ENCODE measurements at regions not wholly inside any gene's neighbourhood (a gene's known extent, or its start where the extent isn't known, plus 50 kb on each side); places are given as distances from the start of the nearest gene placed in this dataset.

- Histone ChIP-seq H3K27me3 (replicated peaks; ENCODE audit: control insufficient read depth, insufficient read depth, low read length, poor library complexity, severe bottlenecking) (no peaks in the 10 kb centered on the region), H3K27ac (ENCODE audit: insufficient read depth, low read length, poor library complexity, severe bottlenecking) (no peak overlapping the region), H3K4me3 (ENCODE audit: insufficient read depth, low read depth, low read length, poor library complexity, severe bottlenecking) (no peak overlapping the region), H3K9me3 (ENCODE audit: control insufficient read depth, low read length) (no peaks in the 10 kb centered on the region), H3K4me1 (ENCODE audit: control insufficient read depth, insufficient read depth, low read length, poor library complexity, severe bottlenecking) (no peaks in the 10 kb centered on the region), H3K36me3 (ENCODE audit: control insufficient read depth, insufficient read depth, low read length) (no peaks in the 10 kb centered on the region)
- DNase-seq, result no peak
Observed at GRCh38 chr12:107957459-107957858, 171.6 kb upstream of the WSCD2 start.

DNA sequence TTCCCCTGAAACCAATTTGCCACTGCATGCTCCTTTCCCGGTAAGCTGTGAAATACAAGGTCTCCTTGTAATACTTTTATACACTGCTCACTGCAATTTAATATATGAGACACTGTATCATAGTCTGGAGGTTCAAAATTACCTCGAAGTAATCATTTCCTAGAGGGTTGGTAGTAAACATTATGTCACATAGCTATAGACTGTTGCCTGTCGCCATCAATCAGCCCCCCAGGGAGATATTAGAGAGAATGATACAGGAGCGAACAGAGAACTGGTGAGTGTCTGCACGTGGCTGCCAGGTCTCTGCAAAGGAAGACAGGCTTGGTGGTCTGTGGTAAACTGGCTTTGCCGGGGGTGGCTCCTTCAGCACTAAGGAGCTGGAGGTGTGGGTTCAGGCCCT is 165.5 kb upstream of the WSCD2 start:
- Histone ChIP-seq H3K27me3 (replicated peaks; ENCODE audit: control insufficient read depth, insufficient read depth, low read length, poor library complexity, severe bottlenecking) (no peaks in the 10 kb centered on the region), H3K27ac (ENCODE audit: insufficient read depth, low read length, poor library complexity, severe bottlenecking) (no peak overlapping the region), H3K9me3 (ENCODE audit: control insufficient read depth, low read length) (no peaks in the 10 kb centered on the region), H3K4me1 (ENCODE audit: control insufficient read depth, insufficient read depth, low read length, poor library complexity, severe bottlenecking) (no peaks in the 10 kb centered on the region), H3K4me3 (ENCODE audit: insufficient read depth, low read depth, low read length, poor library complexity, severe bottlenecking) (no peak overlapping the region), H3K36me3 (ENCODE audit: control insufficient read depth, insufficient read depth, low read length) (no peaks in the 10 kb centered on the region)
- no peak for DNase-seq

GRCh38 chr12:107967170-107967569 is 161.9 kb upstream of the WSCD2 start:
- DNase-seq, result no peak
- no peak overlapping the region for H3K27ac ChIP-seq (ENCODE audit: insufficient read depth, low read length, poor library complexity, severe bottlenecking)
- no peaks in the 10 kb centered on the region for H3K36me3 ChIP-seq (ENCODE audit: control insufficient read depth, insufficient read depth, low read length)
- no peaks in the 10 kb centered on the region for H3K4me1 ChIP-seq (ENCODE audit: control insufficient read depth, insufficient read depth, low read length, poor library complexity, severe bottlenecking)
- H3K27me3 ChIP-seq (replicated peaks; ENCODE audit: control insufficient read depth, insufficient read depth, low read length, poor library complexity, severe bottlenecking), result no peaks in the 10 kb centered on the region
- H3K4me3 ChIP-seq (ENCODE audit: insufficient read depth, low read depth, low read length, poor library complexity, severe bottlenecking), result no peak overlapping the region
- no peaks in the 10 kb centered on the region for H3K9me3 ChIP-seq (ENCODE audit: control insufficient read depth, low read length)

GRCh38 chr12:107973950-107974349 is 155.1 kb upstream of the WSCD2 start:
- Histone ChIP-seq H3K27ac (ENCODE audit: insufficient read depth, low read length, poor library complexity, severe bottlenecking) (no peak overlapping the region), H3K4me3 (ENCODE audit: insufficient read depth, low read depth, low read length, poor library complexity, severe bottlenecking) (no peak overlapping the region), H3K4me1 (ENCODE audit: control insufficient read depth, insufficient read depth, low read length, poor library complexity, severe bottlenecking) (no peaks in the 10 kb centered on the region), H3K36me3 (ENCODE audit: control insufficient read depth, insufficient read depth, low read length) (no peaks in the 10 kb centered on the region), H3K9me3 (ENCODE audit: control insufficient read depth, low read length) (no peaks in the 10 kb centered on the region), H3K27me3 (replicated peaks; ENCODE audit: control insufficient read depth, insufficient read depth, low read length, poor library complexity, severe bottlenecking) (no peaks in the 10 kb centered on the region)
- no peak for DNase-seq

DNA sequence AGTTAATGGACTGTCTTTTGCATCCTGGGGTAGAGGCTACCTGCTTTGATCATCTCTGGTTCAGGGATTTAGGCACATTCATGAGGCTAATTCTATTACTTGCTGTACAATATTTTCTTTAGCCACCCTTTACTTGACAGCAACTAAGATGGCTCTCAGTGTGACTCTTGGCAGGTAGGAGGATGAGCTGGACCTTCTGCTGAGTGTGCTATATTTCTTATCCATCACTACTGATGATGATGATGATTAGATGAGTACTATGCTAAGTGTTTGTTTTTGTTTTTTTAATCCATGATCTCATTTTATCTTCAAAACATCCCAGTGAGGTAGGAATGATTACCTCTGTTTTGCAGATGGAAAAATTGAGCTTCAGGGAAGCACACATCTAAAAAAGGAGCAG is 152.8 kb upstream of the WSCD2 start:
- no peak overlapping the region for H3K4me3 ChIP-seq (ENCODE audit: insufficient read depth, low read depth, low read length, poor library complexity, severe bottlenecking)
- no peaks in the 10 kb centered on the region for H3K4me1 ChIP-seq (ENCODE audit: control insufficient read depth, insufficient read depth, low read length, poor library complexity, severe bottlenecking)
- no peak overlapping the region for H3K27ac ChIP-seq (ENCODE audit: insufficient read depth, low read length, poor library complexity, severe bottlenecking)
- H3K36me3 ChIP-seq (ENCODE audit: control insufficient read depth, insufficient read depth, low read length), result no peaks in the 10 kb centered on the region
- H3K27me3 ChIP-seq (replicated peaks; ENCODE audit: control insufficient read depth, insufficient read depth, low read length, poor library complexity, severe bottlenecking), result no peaks in the 10 kb centered on the region
- no peaks in the 10 kb centered on the region for H3K9me3 ChIP-seq (ENCODE audit: control insufficient read depth, low read length)
- no peak for DNase-seq

DNA sequence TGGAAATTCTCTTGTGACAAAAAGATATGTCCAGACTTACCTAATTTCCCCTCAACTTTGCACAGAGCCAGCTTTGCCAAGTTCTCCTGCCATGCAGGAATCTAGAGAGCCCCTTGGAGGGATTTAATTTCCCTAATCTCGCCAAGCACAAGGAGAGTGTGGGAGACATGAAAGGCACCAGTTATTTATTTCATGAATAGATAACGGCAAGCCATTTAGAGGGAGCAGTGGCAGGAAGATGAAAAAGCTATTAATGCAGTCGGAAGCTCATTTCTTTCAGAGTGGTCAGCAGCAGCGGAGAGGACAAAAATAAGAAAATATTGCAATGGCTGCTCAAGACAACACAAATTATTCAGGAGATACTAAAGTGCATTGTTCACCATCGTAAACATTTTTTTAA is 150.9 kb upstream of the WSCD2 start:
- no peak overlapping the region for H3K27ac ChIP-seq (ENCODE audit: insufficient read depth, low read length, poor library complexity, severe bottlenecking)
- H3K27me3 ChIP-seq (replicated peaks; ENCODE audit: control insufficient read depth, insufficient read depth, low read length, poor library complexity, severe bottlenecking), result no peaks in the 10 kb centered on the region
- no peaks in the 10 kb centered on the region for H3K9me3 ChIP-seq (ENCODE audit: control insufficient read depth, low read length)
- H3K4me1 ChIP-seq (ENCODE audit: control insufficient read depth, insufficient read depth, low read length, poor library complexity, severe bottlenecking), result no peaks in the 10 kb centered on the region
- H3K36me3 ChIP-seq (ENCODE audit: control insufficient read depth, insufficient read depth, low read length), result no peaks in the 10 kb centered on the region
- DNase-seq, result no peak
- no peak overlapping the region for H3K4me3 ChIP-seq (ENCODE audit: insufficient read depth, low read depth, low read length, poor library complexity, severe bottlenecking)

- Histone ChIP-seq H3K9me3 (ENCODE audit: control insufficient read depth, low read length) (no peaks in the 10 kb centered on the region), H3K27me3 (replicated peaks; ENCODE audit: control insufficient read depth, insufficient read depth, low read length, poor library complexity, severe bottlenecking) (no peaks in the 10 kb centered on the region), H3K27ac (ENCODE audit: insufficient read depth, low read length, poor library complexity, severe bottlenecking) (no peak overlapping the region), H3K4me1 (ENCODE audit: control insufficient read depth, insufficient read depth, low read length, poor library complexity, severe bottlenecking) (no peaks in the 10 kb centered on the region), H3K4me3 (ENCODE audit: insufficient read depth, low read depth, low read length, poor library complexity, severe bottlenecking) (no peak overlapping the region), H3K36me3 (ENCODE audit: control insufficient read depth, insufficient read depth, low read length) (no peaks in the 10 kb centered on the region)
- no peak for DNase-seq
Observed at GRCh38 chr12:107978641-107979040, 150.4 kb upstream of the WSCD2 start.

DNA sequence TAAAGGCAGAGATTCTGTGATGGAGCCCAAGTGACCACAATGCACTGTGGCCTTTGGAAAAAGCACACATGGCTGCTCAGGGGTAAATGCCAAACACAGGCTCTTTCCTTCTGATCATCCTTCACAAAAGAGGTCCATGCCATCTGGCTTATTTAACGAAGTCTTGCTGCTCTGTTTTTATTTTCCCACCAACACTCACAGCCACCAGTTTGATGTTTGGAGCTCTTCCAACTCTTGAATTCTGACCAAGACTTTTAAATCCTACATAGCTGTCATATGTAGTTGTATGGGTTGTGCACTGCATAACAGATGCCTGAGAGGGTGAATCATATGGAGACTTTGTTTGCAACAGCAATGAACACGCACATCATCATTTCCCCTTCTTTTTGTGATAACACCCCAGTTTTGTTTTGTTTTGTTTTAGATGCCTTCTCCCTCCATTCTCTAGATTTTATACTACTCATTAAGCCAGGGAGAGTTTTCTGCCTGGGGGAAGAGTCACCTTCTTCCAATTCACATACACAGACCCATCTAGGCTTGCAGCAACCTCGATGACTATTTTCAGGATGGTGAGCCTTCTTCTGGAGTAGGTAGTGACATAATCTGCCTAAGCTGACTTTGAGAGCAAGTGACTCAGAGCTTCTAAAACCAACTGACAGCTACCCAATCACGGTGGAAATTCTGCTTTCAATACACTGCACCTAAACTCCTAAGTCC is 145.2 kb upstream of the WSCD2 start:
- no peak for DNase-seq
- H3K4me3 ChIP-seq (ENCODE audit: insufficient read depth, low read depth, low read length, poor library complexity, severe bottlenecking), result no peak overlapping the region
- no peak overlapping the region for H3K27ac ChIP-seq (ENCODE audit: insufficient read depth, low read length, poor library complexity, severe bottlenecking)
- no peaks in the 10 kb centered on the region for H3K9me3 ChIP-seq (ENCODE audit: control insufficient read depth, low read length)
- H3K4me1 ChIP-seq (ENCODE audit: control insufficient read depth, insufficient read depth, low read length, poor library complexity, severe bottlenecking), result no peaks in the 10 kb centered on the region
- H3K36me3 ChIP-seq (ENCODE audit: control insufficient read depth, insufficient read depth, low read length), result no peaks in the 10 kb centered on the region
- H3K27me3 ChIP-seq (replicated peaks; ENCODE audit: control insufficient read depth, insufficient read depth, low read length, poor library complexity, severe bottlenecking), result no peaks in the 10 kb centered on the region

- Histone ChIP-seq H3K27me3 (replicated peaks; ENCODE audit: control insufficient read depth, insufficient read depth, low read length, poor library complexity, severe bottlenecking) (no peaks in the 10 kb centered on the region), H3K36me3 (ENCODE audit: control insufficient read depth, insufficient read depth, low read length) (no peaks in the 10 kb centered on the region), H3K27ac (ENCODE audit: insufficient read depth, low read length, poor library complexity, severe bottlenecking) (no peak overlapping the region), H3K9me3 (ENCODE audit: control insufficient read depth, low read length) (no peaks in the 10 kb centered on the region), H3K4me1 (ENCODE audit: control insufficient read depth, insufficient read depth, low read length, poor library complexity, severe bottlenecking) (no peaks in the 10 kb centered on the region), H3K4me3 (ENCODE audit: insufficient read depth, low read depth, low read length, poor library complexity, severe bottlenecking) (no peak overlapping the region)
- DNase-seq, result no peak
Observed at GRCh38 chr12:107984973-107985372, 144.1 kb upstream of the WSCD2 start.

- Histone ChIP-seq H3K4me3 (ENCODE audit: insufficient read depth, low read depth, low read length, poor library complexity, severe bottlenecking) (no peak overlapping the region), H3K27ac (ENCODE audit: insufficient read depth, low read length, poor library complexity, severe bottlenecking) (no peak overlapping the region), H3K4me1 (ENCODE audit: control insufficient read depth, insufficient read depth, low read length, poor library complexity, severe bottlenecking) (no peaks in the 10 kb centered on the region), H3K9me3 (ENCODE audit: control insufficient read depth, low read length) (no peaks in the 10 kb centered on the region), H3K36me3 (ENCODE audit: control insufficient read depth, insufficient read depth, low read length) (no peaks in the 10 kb centered on the region), H3K27me3 (replicated peaks; ENCODE audit: control insufficient read depth, insufficient read depth, low read length, poor library complexity, severe bottlenecking) (no peaks in the 10 kb centered on the region)
- no peak for DNase-seq
Observed at GRCh38 chr12:107986183-107986582, 142.9 kb upstream of the WSCD2 start.
